ENCODE measurements at regions not wholly inside any gene's neighbourhood (a gene's known extent, or its start where the extent isn't known, plus 50 kb on each side); places are given as distances from the start of the nearest gene placed in this dataset.

- TF ChIP-seq POLR2A (IDR thresholded peaks at IDR 0.05) (no peak), POLR2AphosphoS5 (IDR thresholded peaks at IDR 0.05) (no peak), CTCF (IDR thresholded peaks at IDR 0.05) (no peak), EP300 (IDR thresholded peaks at IDR 0.05) (no peak)
These were observed 92.2 kb downstream of the C11orf91 start for GRCh38 chr11:33608386-33608785.
